ENCODE measurements at regions not wholly inside any gene's neighbourhood (a gene's known extent, or its start where the extent isn't known, plus 50 kb on each side); places are given as distances from the start of the nearest gene placed in this dataset.

DNA sequence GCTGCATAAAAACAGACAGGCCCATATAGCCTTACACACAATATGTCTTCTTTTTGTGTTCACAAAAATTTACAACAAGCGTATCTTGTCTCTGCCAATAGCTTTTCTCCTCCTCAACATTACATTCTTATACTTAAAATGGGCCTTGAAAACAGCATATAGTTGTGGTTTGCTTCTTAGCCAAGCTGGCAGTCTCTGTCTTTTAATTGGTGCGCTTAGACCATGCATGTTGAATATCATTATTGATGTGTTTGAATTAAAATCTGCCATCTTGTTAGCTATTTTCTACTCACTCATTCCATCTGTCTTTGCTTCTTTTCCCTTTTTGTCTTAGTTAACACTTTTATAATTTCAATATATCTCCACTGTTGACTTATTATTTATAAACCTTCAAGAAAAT lies 76.4 kb downstream of the ING1 start:
- no peaks in the 10 kb centered on the region for H3K4me1 ChIP-seq (ENCODE audit: control insufficient read depth in 2 of 2, insufficient read depth in 2 of 2, low read length in 2 of 2)
- peaks cover 0 to 2% of the 10 kb centered on the region in 2 donors for H3K27me3 ChIP-seq (ENCODE audit: control insufficient read depth in 2 of 2, insufficient read depth in 1 of 2, low read length in 1 of 2)
- 98% methylated on average over 2 of the region's 2 CpGs for WGBS
- no peak overlapping the region for H3K4me3 ChIP-seq (ENCODE audit: low read length in 2 of 2)
- no peak overlapping the region for H3K27ac ChIP-seq (ENCODE audit: low read depth in 1 of 2, low read length in 1 of 2)
- DNase-seq (ENCODE audit: low read depth in 6 of 9, low spot score in 9 of 9) = no peak
- peaks cover 2 to 20% of the 10 kb centered on the region in 2 donors for H3K9me3 ChIP-seq (ENCODE audit: control insufficient read depth in 2 of 2, insufficient read depth in 1 of 2, low read length in 1 of 2)
- no peaks in the 10 kb centered on the region for H3K36me3 ChIP-seq (ENCODE audit: control insufficient read depth in 2 of 2, insufficient read depth in 2 of 2, low read length in 1 of 2)

- H3K4me1 ChIP-seq (ENCODE audit: control insufficient read depth in 2 of 2, insufficient read depth in 2 of 2, low read length in 2 of 2) = no peaks in the 10 kb centered on the region
- H3K36me3 ChIP-seq (ENCODE audit: control insufficient read depth in 2 of 2, insufficient read depth in 2 of 2, low read length in 1 of 2) = no peaks in the 10 kb centered on the region
- H3K4me3 ChIP-seq (ENCODE audit: low read length in 2 of 2) = no peak overlapping the region
- H3K27me3 ChIP-seq (ENCODE audit: control insufficient read depth in 2 of 2, insufficient read depth in 1 of 2, low read length in 1 of 2) = peaks cover 0 to 2% of the 10 kb centered on the region in 2 donors
- peaks cover 2 to 20% of the 10 kb centered on the region in 2 donors for H3K9me3 ChIP-seq (ENCODE audit: control insufficient read depth in 2 of 2, insufficient read depth in 1 of 2, low read length in 1 of 2)
- WGBS = 93% methylated on average over 3 of the region's 3 CpGs
- no peak overlapping the region for H3K27ac ChIP-seq (ENCODE audit: low read depth in 1 of 2, low read length in 1 of 2)
- DNase-seq (ENCODE audit: low read depth in 6 of 9, low spot score in 9 of 9) = no peak
Observed at GRCh38 chr13:110790371-110790770, 76.9 kb downstream of the ING1 start.

DNA sequence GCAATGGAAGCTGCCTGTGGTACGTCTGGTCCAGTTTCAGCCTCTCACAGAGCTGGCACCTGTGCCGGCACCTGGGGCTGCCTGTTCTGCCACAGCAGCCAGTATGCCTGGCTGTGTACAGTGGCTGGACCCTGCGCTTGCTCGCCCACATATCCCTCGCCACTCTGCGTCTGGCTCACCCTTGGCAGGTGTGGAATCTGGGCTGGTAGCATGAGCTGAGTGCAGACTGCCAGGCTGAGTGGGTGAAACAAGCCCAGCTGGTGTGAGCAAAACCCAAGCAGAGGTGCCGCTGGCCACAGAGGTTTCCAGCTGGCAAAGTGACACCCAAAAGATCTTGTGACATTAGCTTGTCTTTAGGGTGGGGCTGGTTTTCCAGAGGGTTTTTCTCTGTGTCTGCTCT lies 80.7 kb downstream of the ING1 start:
- no peaks in the 10 kb centered on the region for H3K4me1 ChIP-seq (ENCODE audit: control insufficient read depth in 2 of 2, insufficient read depth in 2 of 2, low read length in 2 of 2)
- no peak for DNase-seq (ENCODE audit: low read depth in 6 of 9, low spot score in 9 of 9)
- peaks cover 2 to 20% of the 10 kb centered on the region in 2 donors for H3K9me3 ChIP-seq (ENCODE audit: control insufficient read depth in 2 of 2, insufficient read depth in 1 of 2, low read length in 1 of 2)
- no peak overlapping the region for H3K4me3 ChIP-seq (ENCODE audit: low read length in 2 of 2)
- no peak overlapping the region for H3K27ac ChIP-seq (ENCODE audit: low read depth in 1 of 2, low read length in 1 of 2)
- WGBS = 91% methylated on average over 7 of the region's 7 CpGs
- H3K27me3 ChIP-seq (ENCODE audit: control insufficient read depth in 2 of 2, insufficient read depth in 1 of 2, low read length in 1 of 2) = peaks cover 0 to 12% of the 10 kb centered on the region in 2 donors
- H3K36me3 ChIP-seq (ENCODE audit: control insufficient read depth in 2 of 2, insufficient read depth in 2 of 2, low read length in 1 of 2) = no peaks in the 10 kb centered on the region

- Histone ChIP-seq H3K4me1 (ENCODE audit: control insufficient read depth in 2 of 2, insufficient read depth in 2 of 2, low read length in 2 of 2) (no peaks in the 10 kb centered on the region), H3K9me3 (ENCODE audit: control insufficient read depth in 2 of 2, insufficient read depth in 1 of 2, low read length in 1 of 2) (peaks cover 2 to 20% of the 10 kb centered on the region in 2 donors), H3K27ac (ENCODE audit: low read depth in 1 of 2, low read length in 1 of 2) (no peak overlapping the region), H3K4me3 (ENCODE audit: low read length in 2 of 2) (no peak overlapping the region), H3K36me3 (ENCODE audit: control insufficient read depth in 2 of 2, insufficient read depth in 2 of 2, low read length in 1 of 2) (no peaks in the 10 kb centered on the region), H3K27me3 (ENCODE audit: control insufficient read depth in 2 of 2, insufficient read depth in 1 of 2, low read length in 1 of 2) (peaks cover 0 to 34% of the 10 kb centered on the region in 2 donors)
- DNase-seq (ENCODE audit: low read depth in 6 of 9, low spot score in 9 of 9) = no peak
- WGBS = 76% methylated on average over 9 of the region's 9 CpGs
Observed at GRCh38 chr13:110797230-110797877, 83.9 kb downstream of the ING1 start.

- 94% methylated on average over 18 of the region's 18 CpGs for WGBS
Observed at GRCh38 chr13:110798081-110798994, 84.8 kb downstream of the ING1 start.

GRCh38 chr13:110799246-110800236 lies 86.0 kb downstream of the ING1 start:
- DNase-seq (ENCODE audit: low read depth in 6 of 9, low spot score in 9 of 9) = no peak
- Histone ChIP-seq H3K27ac (ENCODE audit: low read depth in 1 of 2, low read length in 1 of 2) (peak overlapping the region in 1 of 2 donors; percentile 34), H3K4me3 (ENCODE audit: low read length in 2 of 2) (no peak overlapping the region), H3K27me3 (ENCODE audit: control insufficient read depth in 2 of 2, insufficient read depth in 1 of 2, low read length in 1 of 2) (peaks cover 0 to 34% of the 10 kb centered on the region in 2 donors), H3K4me1 (ENCODE audit: control insufficient read depth in 2 of 2, insufficient read depth in 2 of 2, low read length in 2 of 2) (no peaks in the 10 kb centered on the region), H3K36me3 (ENCODE audit: control insufficient read depth in 2 of 2, insufficient read depth in 2 of 2, low read length in 1 of 2) (no peaks in the 10 kb centered on the region), H3K9me3 (ENCODE audit: control insufficient read depth in 2 of 2, insufficient read depth in 1 of 2, low read length in 1 of 2) (peaks cover 0 to under 1% of the 10 kb centered on the region in 2 donors)
- WGBS = 48% methylated on average over 30 of the region's 30 CpGs

More at GRCh38 chr13:110798081-110798994, 84.8 kb downstream of the ING1 start:
- Histone ChIP-seq H3K27me3 (ENCODE audit: control insufficient read depth in 2 of 2, insufficient read depth in 1 of 2, low read length in 1 of 2) (peaks cover 0 to 34% of the 10 kb centered on the region in 2 donors), H3K4me1 (ENCODE audit: control insufficient read depth in 2 of 2, insufficient read depth in 2 of 2, low read length in 2 of 2) (no peaks in the 10 kb centered on the region), H3K36me3 (ENCODE audit: control insufficient read depth in 2 of 2, insufficient read depth in 2 of 2, low read length in 1 of 2) (no peaks in the 10 kb centered on the region), H3K27ac (ENCODE audit: low read depth in 1 of 2, low read length in 1 of 2) (no peak overlapping the region), H3K4me3 (ENCODE audit: low read length in 2 of 2) (no peak overlapping the region), H3K9me3 (ENCODE audit: control insufficient read depth in 2 of 2, insufficient read depth in 1 of 2, low read length in 1 of 2) (peaks cover under 1 to 12% of the 10 kb centered on the region in 2 donors)
- no peak for DNase-seq (ENCODE audit: low read depth in 6 of 9, low spot score in 9 of 9)

GRCh38 chr13:110801044-110801443 lies 87.5 kb downstream of the ING1 start:
- 78% methylated on average over 7 of the region's 7 CpGs for WGBS
- H3K27ac ChIP-seq (ENCODE audit: low read depth in 1 of 2, low read length in 1 of 2) = no peak overlapping the region
- peaks cover 0 to 34% of the 10 kb centered on the region in 2 donors for H3K27me3 ChIP-seq (ENCODE audit: control insufficient read depth in 2 of 2, insufficient read depth in 1 of 2, low read length in 1 of 2)
- no peaks in the 10 kb centered on the region for H3K9me3 ChIP-seq (ENCODE audit: control insufficient read depth in 2 of 2, insufficient read depth in 1 of 2, low read length in 1 of 2)
- no peaks in the 10 kb centered on the region for H3K4me1 ChIP-seq (ENCODE audit: control insufficient read depth in 2 of 2, insufficient read depth in 2 of 2, low read length in 2 of 2)
- no peaks in the 10 kb centered on the region for H3K36me3 ChIP-seq (ENCODE audit: control insufficient read depth in 2 of 2, insufficient read depth in 2 of 2, low read length in 1 of 2)
- DNase-seq (ENCODE audit: low read depth in 6 of 9, low spot score in 9 of 9) = no peak
- H3K4me3 ChIP-seq (ENCODE audit: low read length in 2 of 2) = no peak overlapping the region

DNA sequence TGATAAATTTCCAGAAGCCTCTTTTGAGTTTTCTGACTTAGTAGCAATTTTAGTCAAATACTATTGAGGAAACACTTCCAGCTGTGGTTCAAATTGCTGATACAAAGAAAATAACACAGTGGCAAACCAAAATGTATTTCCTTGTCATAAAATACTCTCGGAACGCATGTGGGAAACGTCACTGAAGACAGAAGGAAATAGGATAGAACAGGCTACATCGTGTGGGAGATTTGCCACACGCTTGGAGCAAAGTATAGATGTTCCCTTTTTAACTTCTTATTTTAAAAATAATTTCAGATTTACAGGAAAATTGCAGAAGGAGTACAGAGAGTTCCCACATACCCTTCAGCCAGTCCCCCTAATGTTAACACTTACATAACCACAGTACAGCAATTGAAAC lies 88.8 kb downstream of the ING1 start:
- Histone ChIP-seq H3K4me3 (ENCODE audit: low read length in 2 of 2) (no peak overlapping the region), H3K27me3 (ENCODE audit: control insufficient read depth in 2 of 2, insufficient read depth in 1 of 2, low read length in 1 of 2) (peaks cover 0 to 35% of the 10 kb centered on the region in 2 donors), H3K4me1 (ENCODE audit: control insufficient read depth in 2 of 2, insufficient read depth in 2 of 2, low read length in 2 of 2) (no peaks in the 10 kb centered on the region), H3K36me3 (ENCODE audit: control insufficient read depth in 2 of 2, insufficient read depth in 2 of 2, low read length in 1 of 2) (no peaks in the 10 kb centered on the region), H3K9me3 (ENCODE audit: control insufficient read depth in 2 of 2, insufficient read depth in 1 of 2, low read length in 1 of 2) (no peaks in the 10 kb centered on the region), H3K27ac (ENCODE audit: low read depth in 1 of 2, low read length in 1 of 2) (no peak overlapping the region)
- DNase-seq (ENCODE audit: low read depth in 6 of 9, low spot score in 9 of 9) = no peak
- WGBS = 44% methylated on average over 5 of the region's 5 CpGs
